ENCODE measurements at regions not wholly inside any gene's neighbourhood (a gene's known extent, or its start where the extent isn't known, plus 50 kb on each side); places are given as distances from the start of the nearest gene placed in this dataset.

DNA sequence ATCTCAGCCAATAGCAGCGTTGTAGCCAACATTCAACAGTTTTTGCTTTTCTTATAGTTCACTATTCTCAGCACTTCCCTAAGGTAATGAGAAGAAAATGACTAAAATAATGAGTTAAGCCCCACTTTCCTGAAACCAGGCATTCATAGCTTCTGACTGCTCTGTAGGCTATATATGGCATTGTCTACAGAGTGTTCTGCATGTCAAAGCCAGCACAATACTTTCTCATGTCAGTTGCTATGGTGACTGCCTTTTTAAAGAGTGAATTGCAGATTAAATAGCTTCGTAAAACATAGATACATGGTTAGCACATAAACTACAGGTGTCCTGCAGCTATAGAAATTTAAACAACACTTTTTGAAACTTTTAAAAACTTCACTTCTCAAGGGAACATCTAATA lies 1256.1 kb upstream of the CNTN5 start (continued):
- TF ChIP-seq ZNF331 (CRISPR knock-in tag; IDR thresholded peaks at IDR 0.05; ENCODE audit: low read depth) (no peak), CTCF (conservative IDR thresholded peaks at IDR 0.05; ENCODE audit: low read depth in 2 of 2) (no peak), ZNF114 (CRISPR knock-in tag; IDR thresholded peaks at IDR 0.05) (no peak)

GRCh38 chr11:97770570-97770969 lies 1250.2 kb upstream of the CNTN5 start:
- H3K9me2 ChIP-seq (ENCODE audit: insufficient read depth): 0 out of 2 replicates have a peak, but pooled peaks cover 4% of the 10 kb centered on the region
- H2AFZ ChIP-seq: no peak overlapping the region
- TF ChIP-seq CTCF (conservative IDR thresholded peaks at IDR 0.05; ENCODE audit: low read depth in 2 of 2): no peak
- TF ChIP-seq JUNB (IDR thresholded peaks at IDR 0.05; ENCODE audit: unreplicated experiment): no peak
- TF ChIP-seq POLR2AphosphoS5 (IDR thresholded peaks at IDR 0.05; ENCODE audit: low read depth): no peak
- TF ChIP-seq ZNF331 (CRISPR knock-in tag; IDR thresholded peaks at IDR 0.05; ENCODE audit: low read depth): no peak
- TF ChIP-seq ZNF462 (CRISPR knock-in tag; IDR thresholded peaks at IDR 0.05): no peak
- Mint-ChIP-seq H3K4me1 (peaks cover 5% of the 10 kb centered on the region; the same call in 1 of the 3 replicates), H3K27me3 (ENCODE audit: insufficient read depth, low read depth, poor library complexity) (no peaks in the 10 kb centered on the region), H3K4me3 (no peak overlapping the region), H3K27ac (no peak overlapping the region), H3K9me3 (no peaks in the 10 kb centered on the region), H3K36me3 (ENCODE audit: low read depth) (no peaks in the 10 kb centered on the region)
- H3K79me2 ChIP-seq (replicated peaks; ENCODE audit: insufficient read depth): no peaks in the 10 kb centered on the region
- no peak overlapping the region for H3K4me3 ChIP-seq
- ATAC-seq (no peak), DNase-seq (ENCODE audit: low spot score) (no peak)
- H4K20me1 ChIP-seq (replicated peaks; ENCODE audit: insufficient read depth): no peaks in the 10 kb centered on the region
- H3K4me1 ChIP-seq (ENCODE audit: insufficient read depth): no peaks in the 10 kb centered on the region
- no peaks in the 10 kb centered on the region for H3K27me3 ChIP-seq (ENCODE audit: insufficient read depth)
- no peak overlapping the region for H3K27ac ChIP-seq (ENCODE audit: low read depth)
- no peaks in the 10 kb centered on the region for H3F3A ChIP-seq (replicated peaks; ENCODE audit: low read depth)
- no peaks in the 10 kb centered on the region for H3K36me3 ChIP-seq (ENCODE audit: insufficient read depth)
- no peak overlapping the region for H3K4me2 ChIP-seq

All from GM23338 (cell line).